ENCODE measurements at regions not wholly inside any gene's neighbourhood (a gene's known extent, or its start where the extent isn't known, plus 50 kb on each side); places are given as distances from the start of the nearest gene placed in this dataset.

DNA sequence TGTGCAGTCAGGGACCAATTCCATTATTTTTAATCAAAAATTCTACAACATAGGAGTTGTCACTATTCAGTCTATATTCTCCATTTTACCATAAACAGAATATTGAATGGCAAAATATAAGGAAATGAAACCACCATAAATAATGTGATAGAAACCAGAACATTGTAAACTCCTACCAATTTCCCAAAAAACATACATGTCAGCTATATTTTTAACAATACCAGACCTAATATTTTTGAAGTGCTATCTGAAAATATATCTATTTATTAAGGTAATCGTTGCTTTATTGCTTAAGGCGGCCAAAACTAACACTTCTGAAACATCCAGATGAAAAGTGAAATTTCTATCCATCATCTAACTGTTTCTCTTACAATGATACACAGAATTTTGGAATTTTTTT is 123.0 kb upstream of the C11orf58 start:
- ATAC-seq (ENCODE audit: low read depth) (no peak), DNase-seq (no peak)
- Mint-ChIP-seq H3K27me3 (peaks cover 50% of the 10 kb centered on the region), H3K4me3 (no peak overlapping the region), H3K9me3 (ENCODE audit: insufficient read depth) (no peaks in the 10 kb centered on the region), H3K27ac (no peak overlapping the region), H3K4me1 (peaks cover 18% of the 10 kb centered on the region)
- Histone ChIP-seq H3K9ac (ENCODE audit: low read length) (no peak overlapping the region), H3K4me3 (ENCODE audit: control extremely low read depth in 1 of 5, extremely low read depth in 1 of 5, insufficient read depth in 1 of 5, low read depth in 2 of 5, low read length in 4 of 5) (no peak overlapping the region), H3K27me3 (replicated peaks in 1 of 4; ENCODE audit: control extremely low read depth in 1 of 4, control insufficient read depth in 3 of 4, insufficient read depth in 4 of 4, low read length in 3 of 4) (peaks cover 2 to 44% (median 38%) of the 10 kb centered on the region in 4 experiments), H3K79me2 (ENCODE audit: control insufficient read depth, insufficient read depth, low read length) (no peaks in the 10 kb centered on the region), H3K9me3 (ENCODE audit: control extremely low read depth in 1 of 3, control insufficient read depth in 2 of 3, insufficient read depth in 1 of 3, low read length in 2 of 3) (peaks cover 0 to 26% (median 0%) of the 10 kb centered on the region in 3 donors), H3K27ac (ENCODE audit: low read length in 2 of 2) (no peak overlapping the region), H4K20me1 (ENCODE audit: control insufficient read depth, insufficient read depth, low read length, poor library complexity, severe bottlenecking) (no peaks in the 10 kb centered on the region), H3K4me2 (replicated peaks; ENCODE audit: low read depth, low read length, poor library complexity, severe bottlenecking) (no peak overlapping the region), H2AFZ (ENCODE audit: insufficient read depth, low read depth, low read length, poor library complexity, severe bottlenecking) (no peak overlapping the region), H3K4me1 (ENCODE audit: control insufficient read depth in 2 of 2, insufficient read depth in 2 of 2, low read length in 2 of 2) (peaks cover 16 to 17% of the 10 kb centered on the region in 2 donors), H3K36me3 (replicated peaks in 1 of 2; ENCODE audit: control extremely low read depth in 1 of 2, control insufficient read depth in 1 of 2, extremely low read depth in 1 of 2, insufficient read depth in 2 of 2, low read length in 1 of 2) (no peaks in the 10 kb centered on the region)
- ChIA-PET CTCF (no interaction called here), POLR2A (no interaction called here)
- TF ChIP-seq CTCF (IDR thresholded peaks at IDR 0.05) (no peak), EZH2 (IDR thresholded peaks at IDR 0.05; ENCODE audit: borderline replicate concordance, insufficient read depth, low read depth, low read length, poor library complexity, severe bottlenecking) (no peak)
- WGBS (ENCODE audit: insufficient coverage): no CpG with 5 or more reads among the region's 2 CpGs
- intact Hi-C loops (cut with micrococcal nuclease): no loop called here

- Histone ChIP-seq H3K4me2 (replicated peaks; ENCODE audit: low read depth, low read length, poor library complexity, severe bottlenecking) (peak overlapping the region; percentile 52), H3K4me1 (ENCODE audit: control insufficient read depth in 2 of 2, insufficient read depth in 2 of 2, low read length in 2 of 2) (peaks cover 16 to 17% of the 10 kb centered on the region in 2 donors), H3K9ac (ENCODE audit: low read length) (peak overlapping the region; percentile 27), H3K4me3 (ENCODE audit: control extremely low read depth in 1 of 5, extremely low read depth in 1 of 5, insufficient read depth in 1 of 5, low read depth in 2 of 5, low read length in 4 of 5) (peak overlapping the region in 3 of 5 experiments; percentile 10 to 52 (median 40)), H3K27me3 (replicated peaks in 1 of 4; ENCODE audit: control extremely low read depth in 1 of 4, control insufficient read depth in 3 of 4, insufficient read depth in 4 of 4, low read length in 3 of 4) (peaks cover 2 to 59% (median 48%) of the 10 kb centered on the region in 4 experiments), H3K27ac (ENCODE audit: low read length in 2 of 2) (no peak overlapping the region), H2AFZ (ENCODE audit: insufficient read depth, low read depth, low read length, poor library complexity, severe bottlenecking) (peak overlapping the region; percentile 53), H3K36me3 (replicated peaks in 1 of 2; ENCODE audit: control extremely low read depth in 1 of 2, control insufficient read depth in 1 of 2, extremely low read depth in 1 of 2, insufficient read depth in 2 of 2, low read length in 1 of 2) (no peaks in the 10 kb centered on the region), H3K9me3 (ENCODE audit: control extremely low read depth in 1 of 3, control insufficient read depth in 2 of 3, insufficient read depth in 1 of 3, low read length in 2 of 3) (peaks cover 0 to 33% (median 0%) of the 10 kb centered on the region in 3 donors), H4K20me1 (ENCODE audit: control insufficient read depth, insufficient read depth, low read length, poor library complexity, severe bottlenecking) (no peaks in the 10 kb centered on the region), H3K79me2 (ENCODE audit: control insufficient read depth, insufficient read depth, low read length) (no peaks in the 10 kb centered on the region)
- DNase-seq: peak; percentile 68
- no peak overlapping the region for H3K27ac Mint-ChIP-seq
- intact Hi-C loops (cut with micrococcal nuclease): no loop called here
- CTCF ChIA-PET: interaction anchor here (1.0 to 1.4 kb wide), 2 partner anchors 27 to 1705 kb away, joined by 3 to 5 read pairs; no protein-coding TSS in a partner anchor
- peaks cover 50% of the 10 kb centered on the region for H3K27me3 Mint-ChIP-seq
- POLR2A ChIA-PET: no interaction called here
- H3K9me3 Mint-ChIP-seq (ENCODE audit: insufficient read depth): no peaks in the 10 kb centered on the region
- 5% methylated on average over 64 of the region's 65 CpGs for WGBS (ENCODE audit: insufficient coverage)
- H3K4me3 Mint-ChIP-seq: peak overlapping the region; percentile 72
- peaks cover 18% of the 10 kb centered on the region for H3K4me1 Mint-ChIP-seq
- peak; percentile 87 for ATAC-seq (ENCODE audit: low read depth)
- TF ChIP-seq EZH2 (IDR thresholded peaks at IDR 0.05; ENCODE audit: borderline replicate concordance, insufficient read depth, low read depth, low read length, poor library complexity, severe bottlenecking): no peak
- peak; percentile 61 for TF ChIP-seq CTCF (IDR thresholded peaks at IDR 0.05)
Observed at GRCh38 chr11:16613512-16614381, 124.7 kb upstream of the C11orf58 start.
